ENCODE measurements at regions not wholly inside any gene's neighbourhood (a gene's known extent, or its start where the extent isn't known, plus 50 kb on each side); places are given as distances from the start of the nearest gene placed in this dataset.
"Not testable (repeated sequence)": the region's sequence is repeated elsewhere in the genome, so short reads cannot be mapped to it uniquely, and the experiment has no call there.

DNA sequence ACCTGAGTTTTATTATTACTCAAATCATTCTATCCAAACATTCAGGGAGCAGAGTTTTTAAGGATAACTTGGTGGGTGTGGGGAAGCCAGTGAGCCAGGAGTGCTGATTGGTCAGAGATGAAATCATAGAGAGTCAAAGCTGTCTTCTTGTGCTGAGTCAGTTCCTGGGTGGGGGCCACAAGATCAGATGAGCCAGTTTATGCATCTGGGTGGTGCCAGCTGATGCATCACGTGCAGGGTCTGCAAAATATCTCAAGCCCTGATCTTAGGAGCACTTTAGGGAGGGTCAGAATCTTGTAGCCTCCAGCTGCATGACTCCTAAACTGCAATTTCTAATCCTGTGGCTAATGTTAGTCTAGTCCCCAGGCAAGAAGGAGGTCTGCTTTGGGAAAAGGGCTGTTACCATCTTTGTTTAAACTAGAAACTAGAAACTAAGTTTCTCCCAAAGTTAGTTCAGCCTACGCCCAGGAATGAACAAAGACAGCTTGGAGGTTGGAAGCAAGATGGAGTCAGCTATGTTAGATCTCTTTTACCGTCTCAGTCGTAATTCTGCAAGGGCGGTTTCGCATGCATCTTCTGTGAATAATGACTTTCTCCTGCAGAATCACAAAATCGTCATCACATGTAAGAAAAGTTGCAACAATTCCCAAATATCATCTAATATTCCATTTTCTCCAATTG, 97.5 kb downstream of the ZNF664 start:
- peaks cover 2 to 19% (median 13%) of the 10 kb centered on the region in 3 donors for H3K9me3 ChIP-seq

DNA sequence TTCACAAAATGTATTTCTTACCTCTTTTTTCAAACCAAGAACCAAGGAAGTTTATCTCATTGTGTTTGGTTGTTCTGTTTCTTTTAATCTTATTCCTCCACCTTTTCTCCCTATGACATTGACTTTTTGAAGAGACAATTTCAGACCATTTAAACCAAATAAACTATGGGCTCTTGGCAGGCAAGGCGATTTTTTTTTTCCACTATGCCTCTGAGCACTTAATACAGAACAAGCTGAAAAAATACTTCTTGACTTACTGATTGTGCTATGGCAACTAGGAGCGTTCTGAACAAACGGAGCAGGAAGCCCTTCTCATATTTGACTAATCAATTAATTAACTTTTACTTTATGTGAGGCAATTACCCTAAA, 98.0 kb downstream of the ZNF664 start:
- Histone ChIP-seq H3K27me3 (no peaks in the 10 kb centered on the region), H3K9me3 (peaks cover 2 to 18% (median 13%) of the 10 kb centered on the region in 3 donors), H3K4me1 (no peaks in the 10 kb centered on the region), H3K4me3 (no peak overlapping the region), H3K36me3 (no peaks in the 10 kb centered on the region), H3K27ac (no peak overlapping the region)
- TF ChIP-seq CTCF (IDR thresholded peaks at IDR 0.05) = no peak
- DNase-seq = no peak
- intact Hi-C loops (cut with DNase I; ENCODE audit: low total_unique reads) = no loop called here

More for the DNA sequence above, 97.5 kb downstream of the ZNF664 start:
- H3K4me1 ChIP-seq; DNase-seq; H3K36me3 ChIP-seq; intact Hi-C loops (cut with DNase I; ENCODE audit: low total_unique reads); H3K4me3 ChIP-seq; H3K27ac ChIP-seq; H3K27me3 ChIP-seq: not testable (repeated sequence)

DNA sequence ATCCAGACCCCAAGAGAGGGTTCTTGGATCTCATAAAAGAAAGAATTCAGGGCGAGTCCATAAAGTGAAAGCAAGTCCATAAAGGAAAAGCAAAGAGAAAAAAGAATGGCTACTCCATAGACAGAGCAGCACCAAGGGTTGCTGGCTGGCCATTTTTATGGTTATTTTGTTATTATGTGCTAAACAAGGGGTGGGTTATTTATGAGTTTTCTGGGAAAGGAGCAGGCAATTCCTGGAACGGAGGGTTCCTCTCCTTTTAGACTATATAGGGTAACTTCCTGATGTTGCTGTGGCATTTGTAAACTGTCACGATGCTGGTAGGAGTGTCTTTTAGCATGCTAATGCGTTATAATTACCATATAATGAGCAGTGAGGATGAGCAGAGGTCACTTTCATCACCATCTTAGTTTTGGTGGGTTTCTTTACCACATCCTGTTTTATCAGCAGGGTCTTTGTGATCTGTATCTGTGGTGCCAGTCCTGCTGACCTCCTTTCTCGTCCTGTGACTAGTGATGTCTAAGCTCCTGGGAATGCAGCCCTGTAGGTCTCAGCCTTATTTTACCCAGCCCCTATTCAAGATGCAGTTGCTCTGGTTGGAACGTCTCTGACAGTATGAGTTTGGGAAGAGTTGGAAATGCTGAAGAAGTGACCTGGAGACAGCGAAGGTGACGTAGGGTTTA, 100.5 kb downstream of the ZNF664 start:
- no peaks in the 10 kb centered on the region for H3K27me3 ChIP-seq
- no peak for TF ChIP-seq CTCF (IDR thresholded peaks at IDR 0.05)
- intact Hi-C loops (cut with DNase I; ENCODE audit: low total_unique reads) = no loop called here
- no peak for DNase-seq
- H3K4me1 ChIP-seq = no peaks in the 10 kb centered on the region
- H3K27ac ChIP-seq = no peak overlapping the region
- no peaks in the 10 kb centered on the region for H3K36me3 ChIP-seq
- peaks cover 0 to 4% (median 0%) of the 10 kb centered on the region in 3 donors for H3K9me3 ChIP-seq
- no peak overlapping the region for H3K4me3 ChIP-seq

- intact Hi-C loops (cut with DNase I; ENCODE audit: low total_unique reads) = no loop called here
- TF ChIP-seq CTCF (IDR thresholded peaks at IDR 0.05) = no peak
- Histone ChIP-seq H3K27ac (no peak overlapping the region), H3K4me1 (no peaks in the 10 kb centered on the region), H3K27me3 (no peaks in the 10 kb centered on the region), H3K4me3 (no peak overlapping the region), H3K36me3 (no peaks in the 10 kb centered on the region), H3K9me3 (no peaks in the 10 kb centered on the region)
- DNase-seq = no peak
Observed at GRCh38 chr12:124075841-124076240, 102.8 kb downstream of the ZNF664 start.

DNA sequence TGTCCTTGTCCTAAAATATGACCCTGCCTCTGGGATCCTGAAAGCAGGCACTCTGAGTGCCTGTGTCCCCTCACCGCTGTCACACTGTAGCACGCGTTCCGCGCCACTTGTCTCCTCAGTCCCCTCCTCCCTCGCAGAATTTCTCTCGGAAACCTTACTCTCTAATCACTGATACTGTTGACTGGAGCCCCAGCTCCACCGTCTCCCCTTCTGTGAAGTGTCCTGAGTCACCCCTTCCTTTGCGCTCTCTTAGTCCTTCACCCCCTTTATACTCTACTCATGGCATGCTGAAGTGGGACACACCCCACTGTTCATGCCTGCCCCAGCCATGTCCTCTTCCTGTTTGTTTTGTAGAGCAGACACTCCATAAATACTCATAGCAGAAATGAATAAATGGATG, 104.7 kb downstream of the ZNF664 start:
- Histone ChIP-seq H3K4me1 (no peaks in the 10 kb centered on the region), H3K9me3 (no peaks in the 10 kb centered on the region), H3K4me3 (no peak overlapping the region), H3K27ac (no peak overlapping the region), H3K36me3 (no peaks in the 10 kb centered on the region), H3K27me3 (no peaks in the 10 kb centered on the region)
- intact Hi-C loops (cut with DNase I; ENCODE audit: low total_unique reads) = no loop called here
- TF ChIP-seq CTCF (IDR thresholded peaks at IDR 0.05) = no peak
- DNase-seq = no peak

- H3K27me3 ChIP-seq = no peaks in the 10 kb centered on the region
- no peak overlapping the region for H3K27ac ChIP-seq
- DNase-seq = no peak
- TF ChIP-seq CTCF (IDR thresholded peaks at IDR 0.05) = no peak
- H3K36me3 ChIP-seq = no peaks in the 10 kb centered on the region
- intact Hi-C loops (cut with DNase I; ENCODE audit: low total_unique reads) = no loop called here
- no peaks in the 10 kb centered on the region for H3K4me1 ChIP-seq
- H3K4me3 ChIP-seq = no peak overlapping the region
- H3K9me3 ChIP-seq = no peaks in the 10 kb centered on the region
Observed at GRCh38 chr12:124078800-124079199, 105.8 kb downstream of the ZNF664 start.
